CD4-positive, alpha-beta T cell treated with Interleukin-10 for 1 hour (primary cell): ENCODE measurements at regions not wholly inside any gene's neighbourhood (a gene's known extent, or its start where the extent isn't known, plus 50 kb on each side); places are given as distances from the start of the nearest gene placed in this dataset.

Experiments
- DNase-seq: peaks from one replicate; pipeline ENCODE4 v3.0.0-alpha.2; 2020

DNA sequence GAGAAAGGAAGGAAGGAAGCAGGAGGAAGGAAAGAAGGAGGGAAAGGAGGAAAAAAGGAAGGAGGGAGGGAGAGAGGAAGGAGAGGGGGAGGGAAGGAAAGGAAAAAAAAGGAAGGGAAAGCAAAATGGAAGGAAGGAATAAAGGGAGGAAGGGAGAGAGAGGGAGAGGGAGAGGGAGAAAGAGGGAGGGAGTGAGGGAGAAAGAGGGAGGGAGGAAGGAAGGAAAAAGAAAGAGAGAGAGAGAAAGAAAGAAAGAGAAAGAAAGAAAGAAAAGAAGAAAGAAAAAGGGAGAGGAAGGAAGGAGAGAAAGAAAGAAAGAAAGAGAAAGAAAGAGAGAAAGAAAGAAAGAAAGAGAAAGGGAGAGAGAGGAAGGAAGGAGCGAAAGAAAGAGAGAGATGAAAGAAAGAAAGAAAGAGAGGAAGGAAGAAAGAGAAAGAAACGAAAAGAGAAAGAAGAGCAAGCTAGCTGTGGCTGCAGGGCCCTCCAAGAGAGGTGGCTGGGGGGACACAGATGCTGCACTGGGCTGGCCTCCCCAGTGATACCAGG lies 472.4 kb upstream of the MGMT start:
- DNase-seq = no peak

DNA sequence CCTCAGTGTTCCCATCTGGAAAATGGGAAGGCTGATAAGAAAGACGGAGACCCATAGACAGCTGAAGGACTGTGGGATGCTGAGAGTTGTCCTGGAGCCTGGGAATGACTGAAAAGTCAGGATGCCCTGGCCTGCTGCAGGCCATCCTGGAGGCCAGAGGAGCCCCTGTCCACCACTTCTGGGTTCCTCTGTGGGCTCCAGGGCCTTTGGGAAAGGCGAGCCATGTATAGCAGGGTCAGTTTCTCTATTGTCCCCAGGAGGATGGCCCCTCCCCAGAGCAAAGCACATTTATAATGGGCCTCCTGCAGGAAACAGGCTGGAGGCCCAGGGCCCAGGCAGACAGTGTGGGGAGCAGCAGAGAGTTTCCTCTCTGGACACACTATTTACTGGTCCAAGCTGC lies 471.4 kb upstream of the MGMT start:
- no peak for DNase-seq

DNA sequence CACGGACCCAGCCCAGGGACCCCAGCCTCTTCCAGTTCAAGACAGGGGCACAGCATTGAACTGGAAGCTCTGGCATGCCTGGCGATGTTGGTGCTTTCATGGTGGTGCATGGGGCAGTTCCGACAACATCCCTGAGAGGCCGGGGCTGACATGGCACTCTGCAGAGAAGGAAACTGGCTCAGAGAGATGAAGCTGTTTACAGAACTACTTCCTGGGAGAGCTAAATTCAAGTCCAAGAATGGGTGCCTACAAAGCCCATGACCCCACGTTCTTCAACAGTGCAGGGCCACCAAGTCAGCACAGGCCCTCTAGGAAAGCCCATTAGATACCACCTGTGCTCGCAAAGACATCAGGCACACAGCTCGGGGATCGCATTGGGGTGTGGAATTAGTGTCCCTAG lies 470.9 kb upstream of the MGMT start:
- DNase-seq = no peak

DNA sequence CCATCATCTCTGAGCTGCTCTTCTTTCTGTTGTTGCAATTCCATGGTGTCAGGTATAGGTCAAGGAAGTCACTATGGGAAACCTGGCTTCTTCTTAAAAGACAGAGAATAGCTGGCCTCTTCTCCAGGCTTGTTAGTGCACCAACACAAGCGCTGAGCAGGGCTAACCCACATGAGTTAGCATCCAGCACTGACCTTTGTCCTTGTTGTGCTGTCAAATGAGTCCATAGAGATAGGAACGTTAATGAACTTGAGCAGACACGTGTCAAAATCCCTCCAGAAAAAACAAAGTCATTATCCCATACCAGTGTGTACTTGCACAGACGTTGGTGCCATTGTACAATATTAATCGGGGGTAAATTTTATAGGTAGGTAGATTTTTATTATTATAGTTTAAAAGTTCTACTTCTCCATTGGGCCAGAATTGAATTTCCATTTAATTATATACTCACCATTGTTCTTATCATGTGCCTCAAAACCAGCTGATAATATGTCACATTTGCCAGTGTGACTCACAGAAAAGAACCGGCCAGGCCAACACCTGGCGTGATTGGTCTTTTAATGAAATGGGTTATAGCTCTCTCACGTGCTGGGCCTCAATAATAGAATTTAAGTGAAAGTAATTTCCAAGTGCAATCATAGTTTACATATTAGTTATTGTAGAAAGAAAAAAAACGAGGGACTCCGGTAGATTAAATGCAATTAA lies 468.8 kb upstream of the MGMT start:
- no peak for DNase-seq

DNA sequence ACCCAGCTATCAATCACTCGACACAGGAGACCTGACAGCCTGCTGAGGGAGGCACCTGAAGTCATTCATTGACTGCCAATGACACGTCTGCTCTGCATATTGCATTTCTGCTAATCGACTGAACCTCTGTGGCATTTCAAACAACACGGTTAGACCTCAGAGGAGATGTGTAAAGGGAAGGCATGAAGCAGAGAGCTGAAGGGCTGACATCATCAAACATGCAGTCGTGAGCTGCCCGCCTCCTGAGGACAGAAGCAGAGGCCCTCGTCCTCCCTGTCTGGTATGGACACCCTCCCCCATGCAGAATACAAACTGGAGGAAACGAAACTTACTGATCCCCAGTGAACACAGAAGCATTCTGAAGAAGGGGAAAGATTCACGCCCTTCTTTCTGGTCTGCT lies 462.6 kb upstream of the MGMT start:
- no peak for DNase-seq

DNA sequence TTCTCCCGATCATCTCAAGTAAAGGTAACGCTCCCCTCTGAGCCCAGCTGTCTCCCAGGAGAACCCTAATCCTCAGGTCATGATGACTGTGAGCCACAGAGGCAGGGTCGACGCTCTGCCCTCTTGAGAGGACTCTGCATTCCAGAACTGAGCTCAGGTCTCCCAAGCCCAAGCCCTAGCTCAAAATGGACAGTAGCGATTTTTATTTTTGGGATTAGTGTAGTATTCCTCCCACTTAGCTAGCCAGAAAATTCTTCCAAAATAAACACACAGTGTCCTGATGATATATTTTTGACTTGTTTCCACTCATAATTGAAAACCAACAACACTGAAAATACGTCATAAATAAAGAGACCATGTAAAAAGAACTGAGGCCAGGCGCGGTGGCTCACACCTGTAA lies 462.0 kb upstream of the MGMT start:
- DNase-seq = no peak

DNA sequence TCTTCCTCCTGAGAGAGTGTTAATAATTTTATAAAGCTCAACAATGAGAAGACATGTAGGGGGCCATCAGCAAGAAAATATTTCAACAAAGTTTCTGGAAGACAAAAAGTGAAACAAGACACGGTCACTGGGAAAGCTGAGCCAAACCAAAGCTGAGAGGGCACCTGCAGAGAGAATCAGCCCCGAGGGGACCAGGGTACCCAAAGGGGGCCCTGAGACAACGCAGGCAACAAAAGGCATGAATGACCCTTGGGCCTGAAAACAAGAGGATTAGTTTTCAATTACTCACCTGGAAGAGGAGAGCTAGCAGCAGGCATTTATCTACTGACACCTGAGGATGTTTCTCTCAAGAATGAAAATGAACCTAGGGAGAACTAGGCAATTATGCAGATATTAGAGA lies 461.2 kb upstream of the MGMT start:
- DNase-seq = no peak

DNA sequence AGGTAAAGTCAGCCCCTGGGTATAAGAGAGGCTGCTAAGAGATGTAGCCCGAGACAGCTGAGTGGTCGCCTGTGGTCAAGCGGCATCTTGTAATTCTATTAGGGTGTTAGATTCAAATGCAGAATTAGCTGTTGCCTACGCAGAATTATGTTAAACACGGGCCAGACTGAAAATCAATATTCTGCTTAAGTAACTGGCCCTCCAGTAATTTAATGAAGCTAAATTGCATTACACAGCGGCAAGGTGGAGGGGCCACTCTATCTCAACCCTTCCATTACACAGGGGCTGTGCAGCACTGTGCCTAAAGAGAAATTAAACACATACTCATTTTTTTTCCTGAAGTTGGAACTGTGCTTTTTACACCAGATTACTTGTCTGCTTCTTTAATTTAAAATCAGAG lies 448.5 kb upstream of the MGMT start:
- DNase-seq = no peak

DNA sequence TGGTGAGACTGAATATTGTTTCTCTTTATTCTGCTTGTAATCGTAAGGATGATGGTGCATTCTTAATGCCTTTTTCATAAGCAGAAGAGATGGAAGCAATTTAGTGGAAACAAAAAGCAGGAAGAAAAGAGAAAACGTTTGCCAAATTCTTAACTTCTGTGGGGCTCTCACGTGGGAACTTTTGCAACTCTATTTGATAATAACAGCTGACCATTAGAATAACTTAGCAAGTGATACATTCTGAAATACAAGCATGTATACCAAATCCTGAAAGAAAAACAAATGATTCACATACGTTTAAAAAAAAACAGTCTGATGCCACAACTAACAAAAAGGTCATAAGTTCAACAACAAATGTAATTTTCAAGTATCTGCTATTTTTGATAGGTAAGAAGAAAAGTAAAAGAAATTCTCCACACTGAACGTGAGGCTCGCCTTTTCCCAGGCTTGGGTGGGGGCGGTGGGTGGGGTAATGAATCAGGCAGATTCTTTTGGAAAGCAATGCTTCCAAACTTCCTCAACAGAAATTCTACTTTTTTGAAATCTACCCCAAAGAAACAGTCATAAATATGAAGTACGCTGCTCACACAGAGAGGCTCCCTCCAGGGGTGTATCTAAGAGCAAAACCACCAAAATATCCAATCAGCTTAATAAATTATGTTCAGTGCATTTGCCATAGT lies 446.2 kb upstream of the MGMT start:
- no peak for DNase-seq

DNA sequence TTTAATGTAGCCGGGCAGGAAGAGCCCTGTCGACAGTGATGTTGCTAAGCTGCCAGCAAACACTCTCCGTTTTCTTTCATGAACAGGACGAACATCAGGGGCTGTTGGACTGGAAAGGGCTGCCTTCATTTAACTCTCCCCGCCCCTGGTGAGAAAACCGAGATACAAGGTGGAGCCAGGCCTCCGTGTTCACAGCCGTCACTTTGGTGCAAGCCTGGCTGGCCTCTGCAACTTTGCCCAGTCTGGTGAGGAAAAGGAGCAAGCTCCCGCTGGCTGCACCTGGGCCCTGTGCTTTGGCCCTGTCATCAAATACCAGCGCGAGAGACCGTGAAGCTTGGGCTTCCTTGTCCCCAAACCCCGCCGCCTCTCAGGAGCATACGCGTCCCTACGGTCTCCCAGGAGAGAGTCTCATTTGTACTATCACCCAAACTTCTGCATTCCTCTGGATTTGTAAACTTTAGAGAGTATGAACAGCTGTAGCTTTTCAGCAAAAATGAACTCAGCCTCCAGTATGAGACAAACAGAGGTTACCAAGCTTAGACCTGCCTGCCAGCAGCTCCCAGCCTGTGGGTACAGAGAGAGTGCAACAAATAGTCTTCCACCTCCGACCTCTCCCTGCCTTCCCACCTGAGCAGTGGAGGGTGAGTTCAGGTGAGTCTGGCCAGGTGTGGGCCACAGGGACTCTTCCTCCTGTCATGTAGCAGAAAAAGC lies 445.3 kb upstream of the MGMT start:
- no peak for DNase-seq

DNA sequence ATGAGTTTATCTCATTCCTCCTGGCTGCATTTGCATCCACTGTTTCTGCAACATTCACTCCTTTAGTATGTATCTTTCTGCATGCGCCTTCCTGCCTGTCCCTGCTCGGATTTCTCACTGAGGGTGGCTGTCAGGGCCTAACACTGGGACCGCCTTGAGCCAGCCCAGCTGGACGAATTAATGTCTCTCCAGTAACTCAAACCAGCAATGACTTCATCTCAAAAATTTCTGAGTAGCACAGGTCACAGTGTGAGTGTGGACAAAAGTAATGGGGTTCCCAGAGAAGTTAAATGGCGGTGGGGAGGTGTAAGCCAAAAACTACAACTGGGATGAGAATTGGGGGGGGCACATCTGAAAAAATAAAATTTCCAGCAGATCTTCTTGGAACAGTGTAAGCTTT lies 444.0 kb upstream of the MGMT start:
- no peak for DNase-seq

DNA sequence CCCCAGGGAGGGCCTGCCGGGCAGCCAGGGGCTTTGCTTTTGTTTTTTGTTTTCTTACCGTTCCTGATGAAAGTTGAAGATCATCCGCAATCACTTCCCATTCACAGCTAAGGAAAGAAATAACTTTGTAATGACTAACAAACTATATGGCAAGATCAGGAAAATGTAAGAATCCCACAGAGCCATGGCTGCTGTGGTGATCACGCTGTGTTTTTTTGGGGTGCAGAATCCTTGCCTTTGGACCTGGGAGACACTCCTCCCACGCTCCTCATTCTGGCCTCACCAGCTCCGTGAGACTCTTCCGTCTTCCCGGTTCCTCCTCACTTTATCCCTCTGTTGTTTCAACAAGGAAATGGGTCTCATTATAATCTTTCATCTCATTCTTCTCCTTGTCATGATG lies 443.0 kb upstream of the MGMT start:
- no peak for DNase-seq

DNA sequence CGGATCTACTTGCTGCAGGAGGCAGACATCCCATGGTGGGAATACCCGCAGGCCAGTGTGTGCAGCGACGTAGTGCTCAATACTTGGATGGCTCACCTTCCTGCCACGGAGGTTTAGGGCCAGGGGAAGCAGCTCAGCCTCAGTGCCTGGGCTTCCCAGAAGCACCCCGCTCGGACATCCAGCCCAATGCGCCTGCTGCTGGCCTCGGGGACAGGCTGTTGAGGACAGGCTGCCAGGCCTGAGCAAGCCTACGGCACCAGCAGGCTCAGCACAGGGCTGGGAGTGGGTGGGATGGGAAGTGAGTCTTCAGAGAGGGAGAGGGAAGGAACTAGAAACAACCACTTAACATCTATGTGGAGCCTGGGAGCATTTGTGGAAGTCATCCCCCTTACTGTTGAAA lies 441.3 kb upstream of the MGMT start:
- DNase-seq = no peak

DNA sequence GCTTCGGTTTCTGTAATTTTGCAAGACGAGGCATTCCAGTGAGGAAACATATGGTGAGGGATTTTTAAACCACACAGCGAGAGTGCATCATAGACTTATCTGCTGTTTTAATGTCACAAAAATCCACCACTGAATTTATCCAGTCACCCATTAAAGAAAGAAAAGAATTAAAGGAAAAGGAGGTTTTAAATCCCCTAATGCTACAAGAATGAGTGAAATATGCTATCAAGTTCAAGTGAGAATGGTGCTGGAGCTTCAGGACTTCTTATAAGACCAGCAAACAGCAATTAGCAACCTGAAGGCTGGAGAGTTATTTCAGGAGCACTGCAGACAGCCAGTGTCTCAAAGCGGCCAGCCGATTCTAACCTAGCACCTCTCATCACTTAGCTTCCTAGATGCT lies 439.1 kb upstream of the MGMT start:
- no peak for DNase-seq

DNA sequence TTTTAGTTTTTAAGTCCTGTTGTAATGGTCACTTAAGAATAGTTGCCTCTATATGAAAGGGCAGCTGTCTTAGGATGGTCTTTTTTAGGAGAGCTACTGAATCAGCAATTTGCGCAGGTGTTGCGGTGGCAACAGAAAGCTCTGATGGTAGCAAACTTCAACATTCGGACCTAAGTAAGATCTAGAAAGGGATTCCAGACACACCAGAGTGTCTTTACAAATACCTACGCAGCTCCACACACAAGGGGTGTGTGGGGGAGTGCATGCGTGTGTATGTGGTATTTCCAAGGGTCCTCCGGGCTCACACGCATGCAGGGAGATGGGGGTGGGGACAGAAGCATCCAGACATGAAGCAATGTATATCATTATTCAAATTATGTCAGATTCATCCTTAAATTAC lies 438.6 kb upstream of the MGMT start:
- DNase-seq = no peak

DNA sequence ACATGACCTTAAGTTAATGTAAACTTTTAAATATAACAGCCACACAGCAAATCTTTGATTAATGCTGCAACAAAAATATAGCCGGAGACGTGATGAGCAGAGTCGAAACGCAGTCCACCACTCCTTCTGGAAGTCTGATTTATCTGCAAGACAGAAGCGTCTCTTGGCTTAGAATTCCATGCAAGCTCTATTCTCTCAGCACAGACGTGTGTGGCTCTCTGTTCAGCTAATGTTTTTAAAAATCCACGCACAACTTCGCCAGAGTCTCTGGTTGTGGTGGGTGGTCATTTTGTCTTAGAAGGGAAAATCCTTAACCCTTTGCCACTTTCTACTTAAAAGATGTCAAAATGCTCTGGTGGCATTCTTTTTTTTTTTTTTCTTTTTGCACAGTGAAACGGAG lies 438.0 kb upstream of the MGMT start:
- no peak for DNase-seq

DNA sequence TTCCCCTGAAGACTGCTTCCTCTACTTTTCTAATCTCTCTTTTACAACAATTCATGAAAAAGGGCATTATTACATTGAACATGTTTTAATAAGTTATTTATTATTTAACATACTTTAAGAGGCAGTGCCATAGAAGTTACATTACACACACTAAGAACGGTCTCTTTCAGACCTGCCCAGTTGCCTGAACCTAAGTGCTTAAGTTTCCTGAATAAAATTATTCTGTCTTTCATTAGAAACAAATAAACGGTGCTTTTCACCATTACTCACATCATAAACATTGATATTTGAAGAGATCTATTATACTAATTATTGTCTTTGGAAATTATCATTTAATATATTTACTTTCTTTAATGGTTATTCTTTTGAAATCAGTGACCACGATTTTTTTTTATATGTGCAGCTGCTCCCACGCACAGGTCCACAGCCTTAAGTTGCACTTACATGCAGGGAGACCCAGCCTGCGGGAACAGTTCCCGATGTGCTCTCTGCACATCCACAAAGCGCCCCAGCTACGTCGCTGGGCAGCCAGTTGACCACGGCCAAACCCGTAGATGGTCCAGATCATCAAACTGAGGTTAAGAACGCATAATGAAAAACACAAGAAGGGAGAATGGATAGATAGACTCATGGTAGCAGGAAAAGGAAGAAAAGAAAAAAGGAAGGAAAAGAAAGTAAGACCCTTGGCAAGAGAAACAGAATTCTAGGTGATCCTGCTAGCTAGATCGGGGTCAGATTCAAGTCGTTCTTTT lies 437.0 kb upstream of the MGMT start:
- no peak for DNase-seq

DNA sequence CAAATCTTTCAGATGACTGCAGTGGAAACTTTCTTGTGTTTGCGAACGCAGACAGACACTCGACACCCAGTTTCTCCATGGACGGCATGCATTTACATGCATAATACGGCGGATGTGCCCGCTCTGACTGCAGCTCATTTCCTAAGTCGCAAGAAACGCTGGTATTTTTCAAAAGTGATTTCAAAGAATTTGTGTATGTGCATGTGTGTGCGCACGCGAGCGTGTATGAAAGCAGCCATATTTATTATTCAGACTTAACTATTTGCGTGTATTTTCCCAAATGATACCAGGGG lies 436.5 kb upstream of the MGMT start:
- DNase-seq = no peak

DNA sequence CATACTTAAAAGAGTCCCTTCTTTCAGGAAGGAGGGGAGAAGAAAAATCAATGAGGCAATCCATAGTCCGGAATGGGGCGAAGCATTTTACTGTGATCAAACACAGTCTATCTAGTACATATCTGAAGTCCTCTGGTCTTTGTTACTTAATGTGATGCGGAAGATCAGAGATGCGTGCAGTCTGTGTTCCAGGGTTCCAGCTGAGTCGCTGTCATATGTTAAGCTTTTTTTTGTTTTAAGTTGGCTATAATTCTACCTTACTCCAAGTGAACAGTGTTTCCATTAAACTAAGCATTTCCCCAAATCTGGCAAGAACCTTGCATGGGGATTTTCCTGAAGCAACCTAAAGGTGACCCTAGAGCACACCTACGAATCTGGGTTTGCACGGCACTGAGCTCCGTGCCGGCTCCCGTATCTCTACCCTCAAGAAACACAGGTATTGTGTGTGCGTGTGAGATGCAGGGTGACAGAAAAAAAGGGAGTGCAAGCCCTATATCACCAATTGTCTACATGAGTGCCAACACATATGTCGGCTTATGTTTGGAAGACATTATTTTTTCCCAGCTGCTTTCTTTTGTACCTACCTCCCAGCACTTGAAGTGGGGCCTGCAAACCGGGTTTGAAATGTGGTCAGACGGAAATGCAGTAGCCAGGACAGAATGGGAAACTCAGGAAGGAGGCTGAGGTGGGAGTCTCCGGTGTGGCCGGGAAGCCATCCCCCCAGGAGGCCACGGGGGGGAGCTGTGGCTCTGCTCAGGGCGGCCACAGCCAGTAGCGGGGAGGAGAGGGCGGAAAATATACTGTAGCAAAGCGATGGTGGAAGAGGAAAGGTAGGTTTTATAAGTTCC lies 435.8 kb upstream of the MGMT start:
- DNase-seq = peak; percentile 32

DNA sequence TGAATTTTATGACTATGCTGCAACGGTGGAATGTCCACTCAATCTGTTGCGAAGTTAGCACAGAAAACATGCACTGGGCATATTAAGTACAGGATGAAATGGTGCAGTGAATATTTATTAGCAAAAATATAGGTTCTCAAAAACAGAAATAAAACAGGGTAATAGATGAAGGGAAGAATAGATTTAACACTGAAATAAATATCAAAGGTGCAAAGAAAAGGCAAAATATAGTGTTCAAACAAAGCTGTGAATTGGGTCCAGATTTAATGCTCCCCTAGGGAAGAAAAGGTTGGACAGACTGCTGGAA lies 435.2 kb upstream of the MGMT start:
- no peak for DNase-seq

DNA sequence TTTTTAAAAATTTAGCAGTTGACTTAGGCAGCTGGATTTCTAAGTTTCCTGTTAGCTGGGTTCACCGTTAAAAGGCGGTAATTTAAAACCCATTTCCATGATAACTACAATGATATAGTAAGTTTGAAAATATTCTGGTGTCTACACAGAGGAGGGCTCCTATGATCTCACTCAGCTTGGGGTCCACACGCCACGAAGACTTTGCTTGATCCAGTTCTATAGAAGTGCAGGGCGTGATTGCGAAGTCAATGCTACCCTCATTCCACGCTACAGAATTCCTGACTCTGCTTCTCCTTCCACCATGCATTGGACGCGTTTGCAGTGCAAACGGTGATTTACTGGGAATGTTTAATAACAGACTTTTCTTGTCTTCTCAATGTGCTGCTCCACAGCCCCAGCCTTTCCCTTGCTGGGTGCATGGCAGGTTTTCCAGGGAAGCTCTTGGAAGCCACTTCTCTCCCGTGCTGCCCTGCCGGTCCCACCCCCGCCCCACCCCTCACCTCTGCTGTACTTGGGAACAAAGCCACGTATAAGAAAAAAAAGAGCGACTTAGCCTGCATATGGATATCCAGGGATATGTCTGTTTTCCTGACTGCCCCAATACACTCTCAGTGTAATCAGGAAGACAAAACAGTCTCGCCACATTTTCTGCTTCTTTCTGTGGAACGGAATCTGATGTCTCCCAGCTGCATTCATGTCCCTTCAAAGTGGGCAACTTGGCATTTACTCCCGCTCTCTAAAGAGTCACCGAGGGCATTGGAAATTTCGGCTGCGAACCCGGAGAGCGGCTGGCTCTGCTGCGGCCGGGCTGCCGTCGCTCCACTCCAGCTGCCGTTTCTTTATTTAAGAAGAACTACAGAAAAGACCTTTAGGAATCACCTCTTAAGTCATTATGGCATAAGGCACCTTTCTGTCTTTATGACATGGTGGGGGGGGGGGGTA lies 434.4 kb upstream of the MGMT start:
- DNase-seq = no peak

DNA sequence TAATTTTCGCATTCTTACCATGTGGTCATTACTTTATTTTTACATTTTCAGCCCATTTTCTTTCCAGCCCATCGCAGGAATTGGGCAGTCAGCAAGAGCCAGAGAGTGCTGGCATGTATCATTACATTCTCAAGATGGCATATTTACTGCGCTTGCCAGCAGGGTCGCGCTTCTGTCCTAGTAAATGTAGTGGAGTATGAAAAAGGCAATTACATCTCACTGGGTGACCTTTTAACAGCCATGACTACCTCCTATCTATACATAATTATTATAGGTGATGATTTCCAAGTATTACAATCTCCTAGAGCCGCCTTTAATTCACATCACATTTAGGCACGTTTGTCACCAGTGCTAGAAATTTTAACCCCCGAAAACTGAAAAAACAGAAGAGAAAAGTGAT lies 433.7 kb upstream of the MGMT start:
- DNase-seq = no peak
